GM23338 (cell line): ENCODE measurements at regions not wholly inside any gene's neighbourhood (a gene's known extent, or its start where the extent isn't known, plus 50 kb on each side); places are given as distances from the start of the nearest gene placed in this dataset.

Source experiments
- ATAC-seq: fragments of 200-7000 bp; cut with Tn5 transposase; 3 replicates; pipeline ENCODE4 v1.9.1; 2020
- DNase-seq: peaks from one replicate; pipeline ENCODE4 v3.0.0-alpha.2; 2015; ENCODE audit warnings: low spot score
- H2AFZ ChIP-seq: fragments of 200-600 bp; sonication (generic); 2 replicates; pipeline ENCODE4 v1.8.0; 2016; ENCODE audit warnings: antibody characterized with exemption, mild to moderate bottlenecking, moderate library complexity
- H3F3A ChIP-seq: fragments of 200-600 bp; sonication (generic); replicated peaks from 2 replicates; pipeline ENCODE4 v1.8.0; 2017; ENCODE audit warnings: antibody characterized with exemption, mixed run types, low read depth
- H3K27ac ChIP-seq: fragments of 200-600 bp; sonication (generic); 2 replicates; pipeline ENCODE4 v1.6.1; 2016; ENCODE audit warnings: low read depth
- H3K27me3 ChIP-seq: fragments of 200-600 bp; sonication (generic); 2 replicates; pipeline ENCODE4 v1.8.0; 2016; ENCODE audit warnings: mild to moderate bottlenecking, mixed run types, moderate library complexity; ENCODE audit not compliant: insufficient read depth
- H3K36me3 ChIP-seq: fragments of 200-600 bp; sonication (generic); 2 replicates; pipeline ENCODE4 v1.8.0; 2016; ENCODE audit warnings: mild to moderate bottlenecking; ENCODE audit not compliant: insufficient read depth
- H3K4me1 ChIP-seq: fragments of 200-600 bp; sonication (generic); 2 replicates; pipeline ENCODE4 v1.8.0; 2016; ENCODE audit warnings: mild to moderate bottlenecking, moderate library complexity; ENCODE audit not compliant: insufficient read depth
- H3K4me2 ChIP-seq: fragments of 200-600 bp; sonication (generic); 2 replicates; pipeline ENCODE4 v1.7.1; 2017; ENCODE audit warnings: mixed run types
- H3K4me3 ChIP-seq: fragments of 200-600 bp; sonication (generic); 2 replicates; pipeline ENCODE4 v1.6.1; 2016; ENCODE audit warnings: mixed run types
- H3K79me2 ChIP-seq: fragments of 200-600 bp; sonication (generic); replicated peaks from 2 replicates; pipeline ENCODE4 v1.8.0; 2017; ENCODE audit warnings: mild to moderate bottlenecking; ENCODE audit not compliant: insufficient read depth
- H3K9me2 ChIP-seq: fragments of 200-600 bp; sonication (generic); 2 replicates; pipeline ENCODE4 v1.8.0; 2017; ENCODE audit not compliant: insufficient read depth
- H4K20me1 ChIP-seq: fragments of 200-600 bp; sonication (generic); replicated peaks from 2 replicates; pipeline ENCODE4 v1.8.0; 2017; ENCODE audit warnings: mild to moderate bottlenecking; ENCODE audit not compliant: insufficient read depth
- H3K27ac Mint-ChIP-seq: 2 replicates; pipeline ENCODE4 v1.8.0; 2020; ENCODE audit warnings: inconsistent platforms, mild to moderate bottlenecking, moderate library complexity, mixed read lengths
- H3K27me3 Mint-ChIP-seq: 3 replicates; pipeline ENCODE4 v1.8.0; 2022; ENCODE audit warnings: low read depth, mild to moderate bottlenecking, moderate library complexity, mixed read lengths, inconsistent platforms; ENCODE audit not compliant: insufficient read depth, poor library complexity
- H3K36me3 Mint-ChIP-seq: 3 replicates; pipeline ENCODE4 v1.8.0; 2021; ENCODE audit warnings: low read depth, mild to moderate bottlenecking, inconsistent platforms, moderate library complexity, mixed read lengths
- H3K4me1 Mint-ChIP-seq: 3 replicates; pipeline ENCODE4 v1.8.0; 2020; ENCODE audit warnings: mild to moderate bottlenecking, inconsistent platforms, mixed read lengths
- H3K4me3 Mint-ChIP-seq: 3 replicates; pipeline ENCODE4 v1.8.0; 2021; ENCODE audit warnings: moderate library complexity, mild to moderate bottlenecking, inconsistent platforms, mixed read lengths
- H3K9me3 Mint-ChIP-seq: 3 replicates; pipeline ENCODE4 v1.8.0; 2020; ENCODE audit warnings: moderate library complexity, mild to moderate bottlenecking, inconsistent platforms, mixed read lengths
- CREB1 ChIP-seq: fragments of 250-450 bp; sonication (Bioruptor Pico); IDR thresholded peaks from 2 replicates; pipeline ENCODE4 v1.5.0; 2020; ENCODE audit warnings: low read depth, mild to moderate bottlenecking, moderate library complexity
- EZH2 ChIP-seq: fragments of 200-600 bp; sonication (generic); IDR thresholded peaks from one replicate; pipeline ENCODE4 v1.8.0; 2017; ENCODE audit warnings: antibody characterized with exemption, mild to moderate bottlenecking, low read depth; ENCODE audit not compliant: unreplicated experiment
- EZH2phosphoT487 ChIP-seq: fragments of 200-600 bp; sonication (generic); IDR thresholded peaks from one replicate; pipeline ENCODE4 v1.8.1; 2018; ENCODE audit warnings: antibody characterized with exemption; ENCODE audit not compliant: unreplicated experiment
- JUNB ChIP-seq: IDR thresholded peaks from one replicate; pipeline ENCODE4 v1.6.1; 2016; ENCODE audit warnings: antibody characterized with exemption; ENCODE audit not compliant: unreplicated experiment
- NANOG ChIP-seq: IDR thresholded peaks from 2 replicates; pipeline ENCODE4 v1.6.1; 2016; ENCODE audit warnings: antibody characterized with exemption, borderline replicate concordance
- POLR2AphosphoS5 ChIP-seq: IDR thresholded peaks from 2 replicates; pipeline ENCODE4 v1.6.1; 2016; ENCODE audit warnings: antibody characterized with exemption, low read depth
- REST ChIP-seq: IDR thresholded peaks from one replicate; pipeline ENCODE4 v1.6.1; 2018; ENCODE audit warnings: antibody characterized with exemption; ENCODE audit not compliant: unreplicated experiment
- STAT1 ChIP-seq: IDR thresholded peaks from one replicate; pipeline ENCODE4 v1.6.1; 2016; ENCODE audit warnings: antibody characterized with exemption; ENCODE audit not compliant: unreplicated experiment
- ZNF114 ChIP-seq: fragments of 250-450 bp; sonication (Bioruptor Pico); IDR thresholded peaks from 2 replicates; pipeline ENCODE4 v1.5.0; 2020; ENCODE audit warnings: mild to moderate bottlenecking, moderate library complexity
- ZNF331 ChIP-seq: fragments of 250-450 bp; sonication (Bioruptor Pico); IDR thresholded peaks from 2 replicates; pipeline ENCODE4 v1.5.0; 2020; ENCODE audit warnings: low read depth, mild to moderate bottlenecking, moderate library complexity
- TF ChIP-seq, protein P1 (sequence below): fragments of 250-450 bp; sonication (Bioruptor Pico); IDR thresholded peaks from 2 replicates; pipeline ENCODE4 v1.5.0; 2020; ENCODE audit warnings: mild to moderate bottlenecking, moderate library complexity
- TF ChIP-seq, protein P2 (sequence below), 2 experiments: fragments of 200-600 bp in 1 of 2; sonication (generic) in 1 of 2; conservative IDR thresholded peaks; 2 replicates each; pipeline versions ENCODE4 v1.5.1 to v1.6.1; 2016 to 2017; ENCODE audit warnings: antibody characterized with exemption in 2 of 2, low read depth in 2 of 2, mild to moderate bottlenecking in 2 of 2, moderate library complexity in 1 of 2
- TF ChIP-seq, protein P3 (sequence below): IDR thresholded peaks from 2 replicates; pipeline ENCODE4 v1.6.1; 2016; ENCODE audit warnings: antibody characterized with exemption

- TF ChIP-seq ZNF114: no peak
- no peak for TF ChIP-seq CREB1
- no peak for TF ChIP-seq JUNB
These were observed 369.4 kb upstream of the CNKSR2 start (continued) for GRCh38 chrX:21004835-21005234.

GRCh38 chrX:20995829-20996228 is 378.4 kb upstream of the CNKSR2 start:
- Histone ChIP-seq H3K27me3 (peaks cover 9% of the 10 kb centered on the region; the same call in 1 of the 2 replicates), H3K79me2 (no peaks in the 10 kb centered on the region), H3F3A (no peaks in the 10 kb centered on the region), H2AFZ (no peak overlapping the region), H3K4me1 (peaks cover 12% of the 10 kb centered on the region), H3K36me3 (no peaks in the 10 kb centered on the region), H3K9me2 (no peaks in the 10 kb centered on the region), H3K4me3 (no peak overlapping the region), H3K4me2 (no peak overlapping the region), H3K27ac (no peak overlapping the region), H4K20me1 (no peaks in the 10 kb centered on the region)
- Mint-ChIP-seq H3K4me3 (no peak overlapping the region), H3K27me3 (peaks cover 5% of the 10 kb centered on the region), H3K36me3 (peaks cover 7% of the 10 kb centered on the region), H3K4me1 (peaks cover 20% of the 10 kb centered on the region; the same call in 2 of the 3 replicates), H3K9me3 (peaks cover 13% of the 10 kb centered on the region; the same call in 2 of the 3 replicates), H3K27ac (no peak overlapping the region)
- peak; percentile 79 for ATAC-seq
- TF ChIP-seq STAT1 (no peak), CREB1 (no peak), JUNB (no peak), ZNF331 (no peak), EZH2 (no peak), POLR2AphosphoS5 (no peak), REST (no peak), ZNF114 (no peak), NANOG (no peak; the same call in 1 of the 2 replicates), EZH2phosphoT487 (no peak)
- TF ChIP-seq, protein P1, sequence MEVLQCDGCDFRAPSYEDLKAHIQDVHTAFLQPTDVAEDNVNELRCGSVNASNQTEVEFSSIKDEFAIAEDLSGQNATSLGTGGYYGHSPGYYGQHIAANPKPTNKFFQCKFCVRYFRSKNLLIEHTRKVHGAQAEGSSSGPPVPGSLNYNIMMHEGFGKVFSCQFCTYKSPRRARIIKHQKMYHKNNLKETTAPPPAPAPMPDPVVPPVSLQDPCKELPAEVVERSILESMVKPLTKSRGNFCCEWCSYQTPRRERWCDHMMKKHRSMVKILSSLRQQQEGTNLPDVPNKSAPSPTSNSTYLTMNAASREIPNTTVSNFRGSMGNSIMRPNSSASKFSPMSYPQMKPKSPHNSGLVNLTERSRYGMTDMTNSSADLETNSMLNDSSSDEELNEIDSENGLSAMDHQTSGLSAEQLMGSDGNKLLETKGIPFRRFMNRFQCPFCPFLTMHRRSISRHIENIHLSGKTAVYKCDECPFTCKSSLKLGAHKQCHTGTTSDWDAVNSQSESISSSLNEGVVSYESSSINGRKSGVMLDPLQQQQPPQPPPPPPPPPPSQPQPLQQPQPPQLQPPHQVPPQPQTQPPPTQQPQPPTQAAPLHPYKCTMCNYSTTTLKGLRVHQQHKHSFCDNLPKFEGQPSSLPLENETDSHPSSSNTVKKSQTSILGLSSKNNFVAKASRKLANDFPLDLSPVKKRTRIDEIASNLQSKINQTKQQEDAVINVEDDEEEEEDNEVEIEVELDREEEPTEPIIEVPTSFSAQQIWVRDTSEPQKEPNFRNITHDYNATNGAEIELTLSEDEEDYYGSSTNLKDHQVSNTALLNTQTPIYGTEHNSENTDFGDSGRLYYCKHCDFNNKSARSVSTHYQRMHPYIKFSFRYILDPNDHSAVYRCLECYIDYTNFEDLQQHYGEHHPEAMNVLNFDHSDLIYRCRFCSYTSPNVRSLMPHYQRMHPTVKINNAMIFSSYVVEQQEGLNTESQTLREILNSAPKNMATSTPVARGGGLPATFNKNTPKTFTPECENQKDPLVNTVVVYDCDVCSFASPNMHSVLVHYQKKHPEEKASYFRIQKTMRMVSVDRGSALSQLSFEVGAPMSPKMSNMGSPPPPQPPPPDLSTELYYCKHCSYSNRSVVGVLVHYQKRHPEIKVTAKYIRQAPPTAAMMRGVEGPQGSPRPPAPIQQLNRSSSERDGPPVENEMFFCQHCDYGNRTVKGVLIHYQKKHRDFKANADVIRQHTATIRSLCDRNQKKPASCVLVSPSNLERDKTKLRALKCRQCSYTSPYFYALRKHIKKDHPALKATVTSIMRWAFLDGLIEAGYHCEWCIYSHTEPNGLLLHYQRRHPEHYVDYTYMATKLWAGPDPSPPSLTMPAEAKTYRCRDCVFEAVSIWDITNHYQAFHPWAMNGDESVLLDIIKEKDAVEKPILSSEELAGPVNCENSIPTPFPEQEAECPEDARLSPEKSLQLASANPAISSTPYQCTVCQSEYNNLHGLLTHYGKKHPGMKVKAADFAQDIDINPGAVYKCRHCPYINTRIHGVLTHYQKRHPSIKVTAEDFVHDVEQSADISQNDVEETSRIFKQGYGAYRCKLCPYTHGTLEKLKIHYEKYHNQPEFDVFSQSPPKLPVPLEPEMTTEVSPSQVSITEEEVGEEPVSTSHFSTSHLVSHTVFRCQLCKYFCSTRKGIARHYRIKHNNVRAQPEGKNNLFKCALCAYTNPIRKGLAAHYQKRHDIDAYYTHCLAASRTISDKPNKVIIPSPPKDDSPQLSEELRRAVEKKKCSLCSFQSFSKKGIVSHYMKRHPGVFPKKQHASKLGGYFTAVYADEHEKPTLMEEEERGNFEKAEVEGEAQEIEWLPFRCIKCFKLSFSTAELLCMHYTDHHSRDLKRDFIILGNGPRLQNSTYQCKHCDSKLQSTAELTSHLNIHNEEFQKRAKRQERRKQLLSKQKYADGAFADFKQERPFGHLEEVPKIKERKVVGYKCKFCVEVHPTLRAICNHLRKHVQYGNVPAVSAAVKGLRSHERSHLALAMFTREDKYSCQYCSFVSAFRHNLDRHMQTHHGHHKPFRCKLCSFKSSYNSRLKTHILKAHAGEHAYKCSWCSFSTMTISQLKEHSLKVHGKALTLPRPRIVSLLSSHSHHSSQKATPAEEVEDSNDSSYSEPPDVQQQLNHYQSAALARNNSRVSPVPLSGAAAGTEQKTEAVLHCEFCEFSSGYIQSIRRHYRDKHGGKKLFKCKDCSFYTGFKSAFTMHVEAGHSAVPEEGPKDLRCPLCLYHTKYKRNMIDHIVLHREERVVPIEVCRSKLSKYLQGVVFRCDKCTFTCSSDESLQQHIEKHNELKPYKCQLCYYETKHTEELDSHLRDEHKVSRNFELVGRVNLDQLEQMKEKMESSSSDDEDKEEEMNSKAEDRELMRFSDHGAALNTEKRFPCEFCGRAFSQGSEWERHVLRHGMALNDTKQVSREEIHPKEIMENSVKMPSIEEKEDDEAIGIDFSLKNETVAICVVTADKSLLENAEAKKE (CRISPR knock-in tag): no peak
- TF ChIP-seq, protein P2, sequence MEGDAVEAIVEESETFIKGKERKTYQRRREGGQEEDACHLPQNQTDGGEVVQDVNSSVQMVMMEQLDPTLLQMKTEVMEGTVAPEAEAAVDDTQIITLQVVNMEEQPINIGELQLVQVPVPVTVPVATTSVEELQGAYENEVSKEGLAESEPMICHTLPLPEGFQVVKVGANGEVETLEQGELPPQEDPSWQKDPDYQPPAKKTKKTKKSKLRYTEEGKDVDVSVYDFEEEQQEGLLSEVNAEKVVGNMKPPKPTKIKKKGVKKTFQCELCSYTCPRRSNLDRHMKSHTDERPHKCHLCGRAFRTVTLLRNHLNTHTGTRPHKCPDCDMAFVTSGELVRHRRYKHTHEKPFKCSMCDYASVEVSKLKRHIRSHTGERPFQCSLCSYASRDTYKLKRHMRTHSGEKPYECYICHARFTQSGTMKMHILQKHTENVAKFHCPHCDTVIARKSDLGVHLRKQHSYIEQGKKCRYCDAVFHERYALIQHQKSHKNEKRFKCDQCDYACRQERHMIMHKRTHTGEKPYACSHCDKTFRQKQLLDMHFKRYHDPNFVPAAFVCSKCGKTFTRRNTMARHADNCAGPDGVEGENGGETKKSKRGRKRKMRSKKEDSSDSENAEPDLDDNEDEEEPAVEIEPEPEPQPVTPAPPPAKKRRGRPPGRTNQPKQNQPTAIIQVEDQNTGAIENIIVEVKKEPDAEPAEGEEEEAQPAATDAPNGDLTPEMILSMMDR (conservative IDR thresholded peaks at IDR 0.05; ENCODE audit: low read depth in 2 of 2): no peak
- TF ChIP-seq, protein P3, sequence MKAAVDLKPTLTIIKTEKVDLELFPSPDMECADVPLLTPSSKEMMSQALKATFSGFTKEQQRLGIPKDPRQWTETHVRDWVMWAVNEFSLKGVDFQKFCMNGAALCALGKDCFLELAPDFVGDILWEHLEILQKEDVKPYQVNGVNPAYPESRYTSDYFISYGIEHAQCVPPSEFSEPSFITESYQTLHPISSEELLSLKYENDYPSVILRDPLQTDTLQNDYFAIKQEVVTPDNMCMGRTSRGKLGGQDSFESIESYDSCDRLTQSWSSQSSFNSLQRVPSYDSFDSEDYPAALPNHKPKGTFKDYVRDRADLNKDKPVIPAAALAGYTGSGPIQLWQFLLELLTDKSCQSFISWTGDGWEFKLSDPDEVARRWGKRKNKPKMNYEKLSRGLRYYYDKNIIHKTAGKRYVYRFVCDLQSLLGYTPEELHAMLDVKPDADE: no peak
- DNase-seq: peak; percentile 76
